AG04449 (cell line): ENCODE measurements at regions not wholly inside any gene's neighbourhood (a gene's known extent, or its start where the extent isn't known, plus 50 kb on each side); places are given as distances from the start of the nearest gene placed in this dataset.

Experiments used
- CTCF ChIA-PET: fragments of 350-600 bp; formaldehyde crosslinking; extraction: SDS; loops from one replicate; lab custom pipeline; 2021; ENCODE audit warnings: antibody characterized with exemption; lab: Yijun Ruan, JAX
- POLR2A ChIA-PET: fragments of 400-600, 350-600 bp; formaldehyde crosslinking; extraction: SDS; loops from one replicate; lab custom pipeline; 2020; ENCODE audit warnings: antibody characterized with exemption, inconsistent platforms; lab: Yijun Ruan, JAX
- DNase-seq: peaks from one replicate; pipeline ENCODE4 v3.0.0-alpha.2; 2010; ENCODE audit warnings: low read depth, low spot score
- H3K4me3 ChIP-seq: 2 replicates; pipeline ENCODE4 v1.5.1; 2011; ENCODE audit warnings: low read depth, mild to moderate bottlenecking, control low read depth, low read length
- TF ChIP-seq, protein P1 (sequence below): IDR thresholded peaks from one replicate; pipeline ENCODE4 v1.5.1; 2011; ENCODE audit warnings: mild to moderate bottlenecking, moderate library complexity, low read length, control low read depth, inconsistent platforms; ENCODE audit not compliant: insufficient read depth; ENCODE audit errors: missing control alignments

- ChIA-PET POLR2A (no interaction called here), CTCF (interaction anchor here (0.6 kb wide), 1 partner anchor 120 kb away, joined by 3 read pairs; no protein-coding TSS in a partner anchor)
- TF ChIP-seq, protein P1, sequence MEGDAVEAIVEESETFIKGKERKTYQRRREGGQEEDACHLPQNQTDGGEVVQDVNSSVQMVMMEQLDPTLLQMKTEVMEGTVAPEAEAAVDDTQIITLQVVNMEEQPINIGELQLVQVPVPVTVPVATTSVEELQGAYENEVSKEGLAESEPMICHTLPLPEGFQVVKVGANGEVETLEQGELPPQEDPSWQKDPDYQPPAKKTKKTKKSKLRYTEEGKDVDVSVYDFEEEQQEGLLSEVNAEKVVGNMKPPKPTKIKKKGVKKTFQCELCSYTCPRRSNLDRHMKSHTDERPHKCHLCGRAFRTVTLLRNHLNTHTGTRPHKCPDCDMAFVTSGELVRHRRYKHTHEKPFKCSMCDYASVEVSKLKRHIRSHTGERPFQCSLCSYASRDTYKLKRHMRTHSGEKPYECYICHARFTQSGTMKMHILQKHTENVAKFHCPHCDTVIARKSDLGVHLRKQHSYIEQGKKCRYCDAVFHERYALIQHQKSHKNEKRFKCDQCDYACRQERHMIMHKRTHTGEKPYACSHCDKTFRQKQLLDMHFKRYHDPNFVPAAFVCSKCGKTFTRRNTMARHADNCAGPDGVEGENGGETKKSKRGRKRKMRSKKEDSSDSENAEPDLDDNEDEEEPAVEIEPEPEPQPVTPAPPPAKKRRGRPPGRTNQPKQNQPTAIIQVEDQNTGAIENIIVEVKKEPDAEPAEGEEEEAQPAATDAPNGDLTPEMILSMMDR: no peak
- no peak overlapping the region for H3K4me3 ChIP-seq
- DNase-seq: no peak
Measured at GRCh38 chr2:67721516-67721915, 324.4 kb downstream of the ETAA1 start.

DNA sequence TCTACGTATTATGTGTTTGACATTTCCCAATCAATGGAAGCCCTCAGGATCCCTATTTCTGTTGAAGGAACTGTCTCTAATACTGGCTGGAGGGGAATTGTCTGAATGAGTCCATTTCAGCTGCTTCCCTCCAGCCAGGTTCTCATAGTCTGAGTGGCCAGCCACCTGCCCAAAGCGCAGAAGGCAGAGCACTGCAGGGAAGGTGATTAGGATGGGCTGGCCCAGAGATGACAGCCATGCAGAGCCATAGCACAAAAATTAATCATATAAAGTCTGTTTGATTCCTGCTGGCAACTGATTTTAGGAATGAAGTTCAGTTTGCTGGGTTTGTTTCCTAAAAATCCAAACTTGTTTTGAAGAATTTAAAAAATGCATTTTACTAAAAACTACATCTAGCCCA lies 327.1 kb downstream of the ETAA1 start:
- H3K4me3 ChIP-seq: no peak overlapping the region
- POLR2A ChIA-PET: no interaction called here
- DNase-seq: no peak
- CTCF ChIA-PET: interaction anchor here (1.7 kb wide), 1 partner anchor 9 kb away, joined by 7 read pairs; no protein-coding TSS in a partner anchor
- TF ChIP-seq, protein P1: no peak

GRCh38 chr2:67725731-67726130 lies 328.6 kb downstream of the ETAA1 start:
- H3K4me3 ChIP-seq: no peak overlapping the region
- TF ChIP-seq, protein P1: no peak
- POLR2A ChIA-PET: interaction anchor here (0.7 kb wide), 1 partner anchor 302 kb away, joined by 5 read pairs; no protein-coding TSS in a partner anchor
- CTCF ChIA-PET: interaction anchor here (1.2 kb wide), 1 partner anchor 9 kb away, joined by 3 read pairs; no protein-coding TSS in a partner anchor
- DNase-seq: no peak

GRCh38 chr2:67726416-67726815 lies 329.3 kb downstream of the ETAA1 start:
- ChIA-PET POLR2A (interaction anchor here (0.7 kb wide), 1 partner anchor 301 kb away, joined by 5 read pairs; no protein-coding TSS in a partner anchor), CTCF (interaction anchor here (0.7 to 1.2 kb wide), 4 partner anchors 8 to 114 kb away, joined by 3 read pairs; no protein-coding TSS in a partner anchor)
- no peak for DNase-seq

GRCh38 chr2:67727131-67727530 lies 330.0 kb downstream of the ETAA1 start:
- POLR2A ChIA-PET: no interaction called here
- no peak overlapping the region for H3K4me3 ChIP-seq
- TF ChIP-seq, protein P1: no peak
- CTCF ChIA-PET: interaction anchor here (0.9 to 1.0 kb wide), 3 partner anchors 11 to 114 kb away, joined by 3 to 4 read pairs (median 3); no protein-coding TSS in a partner anchor
- no peak for DNase-seq

More at GRCh38 chr2:67726416-67726815, 329.3 kb downstream of the ETAA1 start:
- TF ChIP-seq, protein P1: no peak
- H3K4me3 ChIP-seq: no peak overlapping the region

DNA sequence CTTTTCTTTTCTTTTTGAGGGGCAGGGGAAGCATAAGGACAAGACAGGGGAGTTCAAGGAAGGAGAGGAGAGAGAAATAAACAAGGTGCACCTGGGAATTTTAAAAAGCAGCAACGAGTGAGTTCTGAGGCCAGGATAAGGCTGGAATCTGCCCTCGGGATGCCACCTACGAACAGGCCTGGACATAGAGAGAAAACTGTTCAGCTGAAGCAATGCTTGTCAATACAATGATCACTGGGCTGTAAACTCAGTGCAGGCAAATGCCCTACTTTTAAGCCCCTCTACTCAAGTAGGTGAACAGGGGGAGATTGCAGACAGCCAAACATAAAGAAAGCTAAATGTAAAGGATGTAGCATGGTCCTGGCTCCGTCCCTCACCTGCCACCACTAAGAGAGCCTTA lies 330.5 kb downstream of the ETAA1 start:
- POLR2A ChIA-PET: no interaction called here
- no peak for DNase-seq
- TF ChIP-seq, protein P1: no peak
- no peak overlapping the region for H3K4me3 ChIP-seq
- CTCF ChIA-PET: interaction anchor here (1.0 kb wide), 2 partner anchors 10 to 13 kb away, joined by 3 to 4 read pairs; no protein-coding TSS in a partner anchor
